Panc1 (cell line): ENCODE measurements at regions not wholly inside any gene's neighbourhood (a gene's known extent, or its start where the extent isn't known, plus 50 kb on each side); places are given as distances from the start of the nearest gene placed in this dataset.

Experiments used
- POLR2AphosphoS5 ChIP-seq: IDR thresholded peaks from 2 replicates; pipeline ENCODE4 v1.6.1; 2012; ENCODE audit warnings: mild to moderate bottlenecking, low read depth, low read length, moderate library complexity
- TF ChIP-seq, protein P1 (sequence below): fragments of 450-650 bp; IDR thresholded peaks from 2 replicates; pipeline ENCODE4 v1.5.1; 2017; ENCODE audit warnings: mild to moderate bottlenecking

DNA sequence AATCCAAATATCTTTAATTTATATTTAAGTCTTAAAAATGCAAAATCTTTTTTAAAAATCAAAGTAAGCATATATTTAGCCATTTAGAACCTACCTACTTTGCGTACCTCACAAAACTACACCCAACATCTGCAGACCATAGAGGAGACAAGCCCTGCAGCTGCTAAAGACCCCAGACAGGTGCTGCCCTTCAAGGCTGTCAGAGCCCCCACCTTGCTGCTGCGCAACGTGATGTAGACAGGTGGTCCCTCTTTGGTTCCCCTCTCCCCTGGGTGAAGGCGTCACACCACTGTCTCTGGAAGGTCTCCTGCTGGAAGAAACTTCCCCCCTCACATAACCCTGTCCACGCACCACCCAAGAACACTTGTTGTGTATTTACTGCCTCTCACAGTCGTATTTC, 204.5 kb downstream of the ARRDC4 start:
- TF ChIP-seq, protein P1, sequence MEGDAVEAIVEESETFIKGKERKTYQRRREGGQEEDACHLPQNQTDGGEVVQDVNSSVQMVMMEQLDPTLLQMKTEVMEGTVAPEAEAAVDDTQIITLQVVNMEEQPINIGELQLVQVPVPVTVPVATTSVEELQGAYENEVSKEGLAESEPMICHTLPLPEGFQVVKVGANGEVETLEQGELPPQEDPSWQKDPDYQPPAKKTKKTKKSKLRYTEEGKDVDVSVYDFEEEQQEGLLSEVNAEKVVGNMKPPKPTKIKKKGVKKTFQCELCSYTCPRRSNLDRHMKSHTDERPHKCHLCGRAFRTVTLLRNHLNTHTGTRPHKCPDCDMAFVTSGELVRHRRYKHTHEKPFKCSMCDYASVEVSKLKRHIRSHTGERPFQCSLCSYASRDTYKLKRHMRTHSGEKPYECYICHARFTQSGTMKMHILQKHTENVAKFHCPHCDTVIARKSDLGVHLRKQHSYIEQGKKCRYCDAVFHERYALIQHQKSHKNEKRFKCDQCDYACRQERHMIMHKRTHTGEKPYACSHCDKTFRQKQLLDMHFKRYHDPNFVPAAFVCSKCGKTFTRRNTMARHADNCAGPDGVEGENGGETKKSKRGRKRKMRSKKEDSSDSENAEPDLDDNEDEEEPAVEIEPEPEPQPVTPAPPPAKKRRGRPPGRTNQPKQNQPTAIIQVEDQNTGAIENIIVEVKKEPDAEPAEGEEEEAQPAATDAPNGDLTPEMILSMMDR = no peak
- TF ChIP-seq POLR2AphosphoS5 = no peak
